WERI-Rb-1 (cell line): ENCODE measurements at regions not wholly inside any gene's neighbourhood (a gene's known extent, or its start where the extent isn't known, plus 50 kb on each side); places are given as distances from the start of the nearest gene placed in this dataset.

Experiments
- DNase-seq: peaks from one replicate; pipeline ENCODE4 v3.0.0-alpha.2; 2020
- H3K27ac ChIP-seq: fragments of 250-450 bp; sonication (Bioruptor Pico); 2 replicates; pipeline ENCODE4 v1.5.1; 2020; ENCODE audit warnings: mild to moderate bottlenecking, moderate library complexity
- H3K27me3 ChIP-seq: fragments of 250-450 bp; sonication (Bioruptor Pico); 2 replicates; pipeline ENCODE4 v1.5.1; 2021; ENCODE audit warnings: mild to moderate bottlenecking, low read depth, moderate library complexity; ENCODE audit not compliant: insufficient read depth, severe bottlenecking
- H3K36me3 ChIP-seq: fragments of 250-450 bp; sonication (Bioruptor Pico); 2 replicates; pipeline ENCODE4 v1.5.1; 2020; ENCODE audit warnings: mild to moderate bottlenecking, moderate library complexity
- H3K4me3 ChIP-seq: 2 replicates; pipeline ENCODE4 v1.5.1; 2011; ENCODE audit warnings: low read depth, mild to moderate bottlenecking, control low read depth, low read length
- H3K9me3 ChIP-seq: fragments of 250-450 bp; sonication (Bioruptor Pico); 2 replicates; pipeline ENCODE4 v1.5.1; 2021; ENCODE audit warnings: mild to moderate bottlenecking, moderate library complexity; ENCODE audit not compliant: severe bottlenecking
- CTCF ChIP-seq: IDR thresholded peaks from 2 replicates; pipeline ENCODE4 v1.5.1; 2011; ENCODE audit warnings: low read depth, mild to moderate bottlenecking, control low read depth, inconsistent platforms, low read length

- Histone ChIP-seq H3K9me3 (no peaks in the 10 kb centered on the region), H3K27ac (no peak overlapping the region), H3K36me3 (no peaks in the 10 kb centered on the region), H3K4me3 (no peak overlapping the region), H3K27me3 (no peaks in the 10 kb centered on the region)
- DNase-seq, result no peak
- no peak for TF ChIP-seq CTCF
These were observed 72.7 kb upstream of the GLS start for GRCh38 chr2:190807886-190808285.

DNA sequence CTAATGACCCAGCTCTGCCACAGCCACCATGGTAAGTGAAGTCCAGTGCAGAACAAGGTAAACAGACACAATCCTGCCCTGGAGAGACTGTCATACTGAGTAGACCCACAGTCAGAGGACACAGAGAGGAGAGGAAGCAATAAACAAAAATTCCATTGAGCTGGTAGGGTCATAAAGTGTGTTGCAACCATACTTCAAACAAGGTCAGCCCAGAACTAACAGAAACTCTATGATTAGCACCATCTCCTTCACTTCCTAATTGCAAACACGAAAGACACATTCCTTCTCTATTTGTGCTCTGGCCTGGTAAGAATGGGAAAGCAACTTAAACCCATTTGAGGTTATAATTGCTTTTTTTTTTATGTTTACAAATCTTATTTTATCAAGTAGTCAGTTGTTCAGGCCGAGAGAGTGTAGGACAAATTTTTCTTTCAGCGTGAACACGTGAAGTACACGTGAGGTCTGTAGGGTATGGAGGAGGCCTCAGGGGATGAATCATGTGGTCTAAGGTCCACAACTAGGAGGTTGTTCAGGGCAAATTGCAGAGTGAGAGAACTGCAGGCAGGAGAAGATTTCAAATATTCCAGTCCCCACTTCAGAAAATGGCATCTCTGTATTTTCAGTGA is 71.4 kb upstream of the GLS start:
- no peak overlapping the region for H3K4me3 ChIP-seq
- no peak for DNase-seq
- no peaks in the 10 kb centered on the region for H3K9me3 ChIP-seq
- no peak overlapping the region for H3K27ac ChIP-seq
- no peaks in the 10 kb centered on the region for H3K36me3 ChIP-seq
- no peak for TF ChIP-seq CTCF
- no peaks in the 10 kb centered on the region for H3K27me3 ChIP-seq

- TF ChIP-seq CTCF, result no peak
- Histone ChIP-seq H3K36me3 (no peaks in the 10 kb centered on the region), H3K27me3 (no peaks in the 10 kb centered on the region), H3K9me3 (no peaks in the 10 kb centered on the region), H3K27ac (no peak overlapping the region), H3K4me3 (no peak overlapping the region)
- no peak for DNase-seq
These were observed 70.6 kb upstream of the GLS start for GRCh38 chr2:190809876-190810525.

DNA sequence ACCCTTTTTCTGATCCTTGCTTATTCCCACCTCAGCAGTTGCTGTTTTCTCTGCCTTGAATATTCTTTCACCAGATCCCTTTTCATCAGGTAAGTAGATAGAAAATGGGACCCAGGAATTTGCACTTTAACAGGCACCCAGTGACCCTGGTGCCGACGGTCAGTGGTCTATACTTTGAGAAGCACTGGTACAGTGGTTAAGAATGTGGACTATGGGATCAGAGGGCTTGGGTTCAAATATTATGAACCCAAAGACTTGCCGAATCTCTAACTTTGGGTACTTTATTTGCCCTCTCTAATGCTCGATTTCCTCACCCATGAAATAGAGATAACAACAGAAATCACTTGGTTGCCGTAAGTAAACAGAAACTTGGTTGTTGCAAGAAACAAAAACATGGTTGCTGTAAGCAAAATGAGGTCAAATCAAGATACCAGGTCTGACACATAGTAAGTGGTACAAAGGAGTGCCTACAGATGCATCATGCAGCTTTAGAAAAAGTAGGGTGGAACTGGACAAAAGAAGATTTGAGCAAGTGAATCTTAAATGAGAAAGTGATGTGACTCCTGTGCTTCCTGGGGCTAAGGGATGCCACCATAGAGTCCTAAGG is 69.5 kb upstream of the GLS start:
- H3K4me3 ChIP-seq, result no peak overlapping the region
- no peak for DNase-seq
- TF ChIP-seq CTCF, result no peak
- no peaks in the 10 kb centered on the region for H3K9me3 ChIP-seq
- no peak overlapping the region for H3K27ac ChIP-seq
- H3K27me3 ChIP-seq, result no peaks in the 10 kb centered on the region
- no peaks in the 10 kb centered on the region for H3K36me3 ChIP-seq

DNA sequence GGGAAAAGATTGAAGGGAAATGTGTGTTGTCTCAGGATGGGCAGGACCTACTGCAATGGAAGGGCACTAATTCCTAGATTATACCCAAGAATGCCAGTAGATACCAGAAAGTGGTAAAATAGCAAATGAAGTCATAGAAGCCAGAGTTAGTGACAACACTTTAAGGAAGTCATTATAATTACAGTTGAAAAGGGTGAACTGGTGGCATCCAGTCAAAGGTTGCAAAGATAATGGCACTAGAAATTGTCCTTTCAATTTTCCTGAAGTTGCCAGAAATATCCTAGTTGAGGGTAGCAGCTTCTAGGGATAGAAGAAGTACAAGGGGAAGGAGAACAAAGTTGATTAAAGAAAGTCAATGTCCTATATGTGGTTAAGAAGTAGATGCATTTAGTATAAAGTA is 68.8 kb upstream of the GLS start:
- H3K27ac ChIP-seq, result no peak overlapping the region
- H3K36me3 ChIP-seq, result no peaks in the 10 kb centered on the region
- no peak overlapping the region for H3K4me3 ChIP-seq
- no peaks in the 10 kb centered on the region for H3K27me3 ChIP-seq
- DNase-seq, result no peak
- no peaks in the 10 kb centered on the region for H3K9me3 ChIP-seq
- no peak for TF ChIP-seq CTCF
